Uterus (tissue), 3 donors: ENCODE measurements at regions not wholly inside any gene's neighbourhood (a gene's known extent, or its start where the extent isn't known, plus 50 kb on each side); places are given as distances from the start of the nearest gene placed in this dataset.
"Not testable (repeated sequence)": the region's sequence is repeated elsewhere in the genome, so short reads cannot be mapped to it uniquely, and the experiment has no call there.

Experiments
- DNase-seq, 2 donors: peaks; one replicate each; pipeline ENCODE4 v3.0.0-alpha.2; 2019 to 2020
- H3K27ac ChIP-seq, 2 donors: fragments of 200-600 bp; sonication (generic); 1 replicate in 1 of 2; 2 replicates in 1 of 2; pipeline ENCODE4 v1.5.1; 2016 to 2018
- H3K27me3 ChIP-seq, 2 donors: fragments of 200-600 bp; sonication (generic); one replicate each; pipeline ENCODE4 v1.5.1; 2018 to 2019; ENCODE audit warnings: control low read depth in 1 of 2
- H3K36me3 ChIP-seq, 2 donors: fragments of 200-600 bp; sonication (generic); one replicate each; pipeline ENCODE4 v1.5.1; 2019; ENCODE audit warnings: control low read depth in 1 of 2
- H3K4me1 ChIP-seq, 2 donors: fragments of 200-600 bp; sonication (generic); one replicate each; pipeline ENCODE4 v1.5.1; 2018 to 2019; ENCODE audit warnings: control low read depth in 1 of 2
- H3K4me3 ChIP-seq, 2 donors: fragments of 200-600 bp; sonication (generic); 1 replicate in 1 of 2; 2 replicates in 1 of 2; pipeline ENCODE4 v1.5.1; 2018 to 2019; ENCODE audit warnings: mild to moderate bottlenecking in 1 of 2
- H3K9me3 ChIP-seq, 2 donors: fragments of 200-600 bp; sonication (generic); one replicate each; pipeline ENCODE4 v1.5.1; 2019; ENCODE audit warnings: control low read depth in 1 of 2
- CTCF ChIP-seq, 4 experiments: fragments of 200-600 bp in 2 of 4; fragments of 450-650 bp in 2 of 4; sonication (generic) in 2 of 4; IDR thresholded peaks; one replicate each; pipeline ENCODE4 v1.5.1; 2016 to 2019; ENCODE audit warnings: antibody characterized with exemption in 4 of 4, mild to moderate bottlenecking in 2 of 4, moderate library complexity in 1 of 4
- POLR2A ChIP-seq, 2 donors: fragments of 450-650 bp; IDR thresholded peaks; one replicate each; pipeline ENCODE4 v1.6.1; 2016; ENCODE audit warnings: antibody characterized with exemption in 2 of 2, mild to moderate bottlenecking in 1 of 2, moderate library complexity in 1 of 2
- intact Hi-C: fragments of 100-400 bp; cut with DNase I; formaldehyde crosslinking; loops from one replicate; pipeline ENCODE4 v1.15.1; 2023; ENCODE audit warnings: low total_unique reads
- donor health status: DM: yes; HTN: yes; CAD: no.

GRCh38 chr6:82617648-82618047 is 254.0 kb downstream of the TPBG start:
- H3K36me3 ChIP-seq: no peaks in the 10 kb centered on the region
- no peaks in the 10 kb centered on the region for H3K4me1 ChIP-seq
- H3K4me3 ChIP-seq: no peak overlapping the region
- TF ChIP-seq POLR2A (IDR thresholded peaks at IDR 0.05) (no peak), CTCF (IDR thresholded peaks at IDR 0.05) (no peak)
- no peak for DNase-seq
- no peaks in the 10 kb centered on the region for H3K9me3 ChIP-seq
- H3K27me3 ChIP-seq: no peaks in the 10 kb centered on the region
- intact Hi-C loops: no loop called here
- H3K27ac ChIP-seq: no peak overlapping the region

GRCh38 chr6:82619573-82619972 is 256.0 kb downstream of the TPBG start:
- Histone ChIP-seq H3K9me3 (no peaks in the 10 kb centered on the region), H3K27me3 (no peaks in the 10 kb centered on the region), H3K4me1 (no peaks in the 10 kb centered on the region), H3K27ac (no peak overlapping the region), H3K36me3 (no peaks in the 10 kb centered on the region), H3K4me3 (no peak overlapping the region)
- DNase-seq: no peak
- intact Hi-C loops: no loop called here
- TF ChIP-seq CTCF (IDR thresholded peaks at IDR 0.05): no peak

GRCh38 chr6:82622461-82622860 is 258.8 kb downstream of the TPBG start:
- intact Hi-C loops: no loop called here

GRCh38 chr6:82624251-82624650 is 260.6 kb downstream of the TPBG start:
- Histone ChIP-seq H3K9me3 (no peaks in the 10 kb centered on the region), H3K27ac (no peak overlapping the region), H3K36me3 (no peaks in the 10 kb centered on the region), H3K4me3 (no peak overlapping the region), H3K27me3 (no peaks in the 10 kb centered on the region), H3K4me1 (no peaks in the 10 kb centered on the region)
- DNase-seq: no peak
- no peak for TF ChIP-seq CTCF (IDR thresholded peaks at IDR 0.05)
- TF ChIP-seq POLR2A (IDR thresholded peaks at IDR 0.05): no peak
- intact Hi-C loops: no loop called here

More at GRCh38 chr6:82622461-82622860, 258.8 kb downstream of the TPBG start:
- H3K27ac ChIP-seq: no peak overlapping the region
- no peak for TF ChIP-seq CTCF (IDR thresholded peaks at IDR 0.05)
- no peak for TF ChIP-seq POLR2A (IDR thresholded peaks at IDR 0.05)
- H3K27me3 ChIP-seq: no peaks in the 10 kb centered on the region
- H3K4me3 ChIP-seq: no peak overlapping the region
- H3K36me3 ChIP-seq: no peaks in the 10 kb centered on the region
- no peaks in the 10 kb centered on the region for H3K9me3 ChIP-seq
- no peaks in the 10 kb centered on the region for H3K4me1 ChIP-seq
- no peak for DNase-seq

GRCh38 chr6:82626946-82627345 is 263.3 kb downstream of the TPBG start:
- H3K27ac ChIP-seq, DNase-seq, H3K4me3 ChIP-seq, H3K36me3 ChIP-seq, intact Hi-C loops, H3K27me3 ChIP-seq, H3K9me3 ChIP-seq, H3K4me1 ChIP-seq: not testable (repeated sequence)

GRCh38 chr6:82629921-82630320 is 266.3 kb downstream of the TPBG start:
- DNase-seq: no peak
- intact Hi-C loops: no loop called here
- Histone ChIP-seq H3K36me3 (no peaks in the 10 kb centered on the region), H3K9me3 (no peaks in the 10 kb centered on the region), H3K27ac (no peak overlapping the region), H3K4me1 (no peaks in the 10 kb centered on the region), H3K4me3 (no peak overlapping the region), H3K27me3 (no peaks in the 10 kb centered on the region)
- TF ChIP-seq CTCF (IDR thresholded peaks at IDR 0.05) (no peak), POLR2A (IDR thresholded peaks at IDR 0.05) (no peak)
